Epithelial cell of prostate (primary cell): ENCODE measurements at regions not wholly inside any gene's neighbourhood (a gene's known extent, or its start where the extent isn't known, plus 50 kb on each side); places are given as distances from the start of the nearest gene placed in this dataset.

Experiments used
- DNase-seq: peaks from one replicate; pipeline ENCODE4 v3.0.0-alpha.2; 2011; ENCODE audit warnings: low read depth, low spot score
- H3K27ac ChIP-seq: fragments of 450-650 bp; 2 replicates; pipeline ENCODE4 v1.5.1; 2017; ENCODE audit warnings: mild to moderate bottlenecking

DNA sequence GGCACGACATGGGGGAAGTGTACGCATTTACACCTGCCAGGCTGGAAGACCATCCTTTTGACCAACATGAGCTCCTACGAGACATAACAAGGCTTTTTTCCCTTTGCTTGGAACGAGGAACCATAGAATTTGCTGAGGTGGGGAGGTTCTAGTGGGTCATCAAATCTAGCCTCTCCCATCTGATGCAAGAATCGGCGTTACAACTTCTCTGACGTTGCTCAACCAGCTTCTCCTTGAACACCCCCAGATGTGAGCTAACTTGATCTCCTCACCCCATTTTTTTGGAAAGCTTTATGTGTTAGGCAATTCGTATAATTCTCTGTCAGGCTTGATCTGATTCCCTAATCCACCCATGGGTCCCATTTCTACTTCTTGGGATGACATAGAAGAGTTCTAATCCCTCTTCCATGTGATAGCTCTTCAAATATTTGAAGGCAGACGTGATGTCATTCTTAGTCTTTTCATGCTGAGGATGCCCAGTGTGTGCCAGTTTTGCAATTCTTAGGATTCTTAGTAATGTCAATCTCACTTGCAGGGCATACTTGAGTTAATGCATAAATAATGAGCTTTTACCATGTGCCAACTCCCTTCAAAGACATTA lies 163.6 kb upstream of the PARP11 start:
- DNase-seq: no peak

DNA sequence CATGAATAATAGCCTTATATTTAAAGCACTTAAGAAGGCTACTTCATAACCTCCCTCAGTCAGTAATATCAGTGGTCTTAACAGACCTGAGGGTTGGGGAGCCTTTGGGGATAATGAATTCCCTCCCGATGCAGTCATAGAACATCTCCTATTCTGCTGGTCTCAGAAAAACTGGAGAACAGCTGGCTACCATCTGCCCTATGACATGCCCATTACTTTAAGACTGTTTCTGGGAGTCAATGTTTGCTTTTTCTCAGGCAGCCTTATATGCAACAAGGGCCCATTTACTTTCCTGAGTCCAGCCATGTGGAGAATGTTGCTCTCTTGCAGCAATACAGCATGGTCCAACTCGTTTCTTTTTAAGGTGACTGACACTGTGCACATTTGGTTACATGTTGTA lies 161.7 kb upstream of the PARP11 start:
- no peak overlapping the region for H3K27ac ChIP-seq
- no peak for DNase-seq

More for the DNA sequence above, 163.6 kb upstream of the PARP11 start:
- no peak overlapping the region for H3K27ac ChIP-seq

DNA sequence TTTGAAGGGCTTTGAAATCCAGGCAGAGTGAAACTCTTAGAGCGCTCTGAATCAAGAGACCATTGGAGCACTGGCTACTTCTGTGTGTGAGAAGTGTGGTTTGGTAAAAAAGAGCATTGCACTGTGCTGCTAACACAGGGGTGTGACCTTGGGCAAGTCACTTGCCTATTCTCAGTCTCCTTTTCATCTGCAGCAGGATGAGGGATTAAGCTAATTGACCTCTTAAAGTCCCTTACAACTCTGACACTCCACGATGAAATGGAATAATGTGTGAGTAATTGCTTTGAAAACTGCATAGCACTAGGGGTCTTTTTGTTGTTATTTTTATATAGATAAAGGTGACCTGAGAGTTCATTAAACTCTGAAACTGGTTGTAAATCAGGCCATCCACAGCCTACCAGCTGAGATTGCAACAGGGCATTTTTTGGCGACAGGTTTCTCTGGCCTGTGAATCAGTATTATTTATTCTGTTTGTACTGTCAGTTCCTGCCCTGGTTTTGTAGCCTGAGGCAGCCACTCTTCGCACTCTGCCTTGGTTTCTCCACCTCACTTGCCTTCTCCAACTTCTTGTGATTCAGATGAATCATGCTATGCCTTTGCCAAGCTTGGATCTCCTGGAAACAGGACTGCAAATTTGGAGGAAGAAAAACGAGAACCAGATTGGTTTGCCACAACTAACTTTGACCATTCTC lies 159.9 kb upstream of the PARP11 start:
- peak overlapping the region; percentile 94 for H3K27ac ChIP-seq
- peak; percentile 95 for DNase-seq

DNA sequence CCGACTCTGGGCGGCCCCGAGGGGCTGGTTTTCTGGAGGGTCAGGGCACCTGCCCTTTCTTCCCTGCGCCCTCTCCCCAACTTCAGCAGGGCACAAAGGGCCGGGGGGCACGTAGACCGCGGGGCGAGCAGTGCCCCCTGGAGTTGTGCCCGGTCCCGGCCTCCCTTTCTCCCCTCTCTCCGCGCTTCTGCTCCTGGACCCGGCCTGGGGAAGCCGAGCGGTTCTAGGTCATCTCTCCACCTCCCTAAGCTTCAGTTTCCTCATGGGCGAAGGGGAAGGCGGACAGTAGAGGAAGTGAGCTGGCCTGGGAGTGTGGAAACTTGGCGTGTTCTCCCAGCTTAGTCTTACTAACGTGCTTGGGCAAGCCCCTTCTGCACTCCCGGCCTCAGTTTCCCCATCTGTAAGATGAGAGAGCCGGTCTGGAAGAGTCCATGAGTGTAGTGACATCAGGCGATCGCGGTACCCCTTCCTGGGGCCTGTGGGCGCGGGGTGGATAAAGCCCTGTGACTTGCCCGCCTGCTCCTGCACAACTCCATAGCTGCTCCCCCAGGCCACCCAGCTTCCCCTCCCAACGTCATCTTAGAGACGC lies 158.6 kb upstream of the PARP11 start:
- H3K27ac ChIP-seq: peak overlapping the region; percentile 94
- peak; percentile 64 for DNase-seq

DNA sequence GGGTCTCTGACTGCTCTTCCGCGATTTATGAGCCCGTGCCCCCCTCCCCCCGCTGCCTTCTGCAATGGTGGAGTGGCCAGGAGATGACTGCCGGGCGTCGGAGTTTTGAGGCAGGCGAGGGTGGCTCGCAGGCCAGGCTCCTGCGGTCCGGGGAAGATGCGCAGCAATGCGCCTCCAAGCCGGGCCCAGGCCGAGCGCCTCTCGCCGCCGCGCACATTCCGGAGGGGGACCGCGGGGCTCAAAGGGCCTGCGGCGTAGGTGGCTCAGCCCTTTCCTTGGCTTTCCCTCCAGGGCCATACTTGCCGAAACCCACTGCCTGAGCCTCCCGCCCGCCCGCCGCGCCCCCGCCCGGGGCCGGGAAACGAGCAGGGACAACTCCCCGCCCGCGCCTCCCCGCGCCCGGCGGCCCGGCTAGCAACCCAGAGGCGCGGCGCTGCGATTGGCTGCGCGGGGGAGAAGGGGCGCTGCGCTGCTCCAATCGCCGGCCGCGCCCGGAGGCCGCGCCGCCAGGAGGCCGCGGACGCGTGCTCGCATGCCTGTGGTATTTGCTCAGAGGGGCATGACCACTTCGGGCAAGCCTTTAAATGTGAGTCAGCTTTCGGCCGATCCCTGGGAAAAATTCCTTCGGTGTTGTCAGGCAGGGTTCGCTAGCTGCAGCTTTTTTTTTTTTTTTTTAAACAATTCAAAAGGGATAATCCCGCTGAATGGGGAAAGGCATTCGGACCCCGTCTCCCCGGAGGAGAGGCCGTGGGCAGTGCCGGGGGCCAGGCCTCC lies 157.9 kb upstream of the PARP11 start:
- H3K27ac ChIP-seq: peak overlapping the region; percentile 94

DNA sequence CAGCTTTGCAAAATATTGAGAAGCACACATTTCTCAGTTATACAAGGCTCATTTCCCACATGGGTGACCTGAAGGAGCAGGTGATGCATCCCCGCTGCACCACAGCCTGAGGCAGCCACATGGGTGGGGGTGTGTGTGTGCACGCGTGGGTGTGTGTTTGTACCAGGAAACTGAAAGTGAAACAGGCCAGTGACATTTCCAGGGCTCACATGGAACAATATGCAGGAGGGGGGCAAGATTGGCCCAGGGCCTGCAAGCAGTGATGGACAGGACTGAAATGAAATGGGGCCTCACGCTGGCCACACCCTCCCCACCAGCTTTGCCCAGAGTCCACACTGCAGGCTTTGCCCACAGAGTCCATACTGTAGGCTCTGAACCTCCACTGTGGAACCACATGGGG lies 154.2 kb upstream of the PARP11 start:
- DNase-seq: no peak
- H3K27ac ChIP-seq: no peak overlapping the region

More for the DNA sequence above, 157.9 kb upstream of the PARP11 start:
- DNase-seq: peak; percentile 98

DNA sequence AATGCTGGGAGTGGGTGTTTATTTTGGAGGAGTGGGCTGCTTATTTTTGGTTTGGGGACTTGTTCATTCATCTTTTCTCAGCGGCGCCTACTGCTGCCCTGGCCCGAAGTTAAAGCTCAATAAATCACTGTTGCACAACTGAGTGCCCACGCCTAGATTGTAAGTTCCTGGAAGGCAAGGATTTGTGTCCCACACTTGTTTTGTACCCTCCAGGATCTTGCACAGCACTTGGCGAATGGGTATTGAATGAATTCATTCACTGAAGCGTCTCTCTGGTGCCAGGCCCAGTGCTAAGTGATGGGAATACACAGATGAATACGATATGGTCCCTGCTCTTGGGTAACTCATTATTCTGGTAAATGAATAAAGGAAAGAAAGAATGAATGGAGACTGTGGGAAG lies 153.3 kb upstream of the PARP11 start:
- no peak overlapping the region for H3K27ac ChIP-seq
- DNase-seq: no peak

DNA sequence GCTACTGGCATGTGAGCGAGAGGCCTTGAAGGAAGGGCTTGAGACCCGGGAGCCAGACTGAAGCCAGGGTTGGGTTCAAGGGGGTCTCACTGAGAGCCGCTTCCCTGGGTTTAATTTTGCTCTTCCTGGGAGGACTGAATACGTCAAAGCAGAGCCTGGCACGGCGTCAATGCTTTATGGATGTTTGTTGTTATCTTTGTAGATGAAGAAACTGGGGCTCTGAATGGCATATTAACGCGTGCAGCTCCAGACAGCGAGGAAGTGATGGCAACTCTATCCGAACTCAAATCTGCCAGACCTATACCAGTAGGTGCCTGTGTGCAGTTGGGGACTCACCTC lies 152.8 kb upstream of the PARP11 start:
- DNase-seq: no peak
- H3K27ac ChIP-seq: no peak overlapping the region

DNA sequence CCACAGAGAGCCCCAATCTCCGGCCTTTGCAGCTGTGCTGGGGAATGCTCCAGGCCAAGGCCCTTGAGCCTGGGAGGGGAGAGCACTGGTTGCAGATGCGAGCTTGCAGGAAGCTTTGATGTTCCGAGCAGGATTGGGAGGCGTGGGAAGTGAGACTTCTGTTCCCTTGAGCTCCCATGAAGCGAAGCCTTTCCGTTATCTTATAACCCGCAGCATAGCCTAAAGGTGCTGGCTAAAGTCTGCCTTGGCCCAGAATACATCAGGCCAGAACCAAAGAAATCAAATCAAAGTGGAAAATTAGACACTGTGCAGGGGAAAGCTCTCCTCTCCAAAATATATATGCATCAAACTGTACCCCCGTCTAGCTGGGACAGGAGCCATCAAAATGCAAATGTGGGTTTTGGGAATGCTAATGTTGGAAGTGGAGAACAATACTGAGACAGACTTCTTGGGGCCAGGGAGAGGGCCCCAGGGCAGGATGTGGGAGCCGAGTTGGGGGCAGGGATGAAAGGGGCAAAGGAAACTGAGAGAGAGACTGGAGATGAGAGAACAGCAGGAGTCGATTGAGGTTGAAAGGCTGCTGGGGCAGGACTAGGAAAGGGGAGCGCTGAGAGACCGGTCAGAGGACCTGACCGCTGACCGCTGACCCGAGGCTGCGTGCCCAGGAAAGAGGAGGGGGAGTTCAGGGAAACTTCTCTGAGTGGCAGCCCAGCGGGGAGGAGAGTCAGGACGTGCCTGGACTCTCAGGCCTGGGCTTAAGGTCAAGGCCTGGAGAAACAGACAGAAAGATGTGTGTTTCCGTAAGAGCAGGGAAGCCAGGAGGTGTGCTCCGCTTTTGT lies 152.2 kb upstream of the PARP11 start:
- no peak for DNase-seq
- no peak overlapping the region for H3K27ac ChIP-seq

DNA sequence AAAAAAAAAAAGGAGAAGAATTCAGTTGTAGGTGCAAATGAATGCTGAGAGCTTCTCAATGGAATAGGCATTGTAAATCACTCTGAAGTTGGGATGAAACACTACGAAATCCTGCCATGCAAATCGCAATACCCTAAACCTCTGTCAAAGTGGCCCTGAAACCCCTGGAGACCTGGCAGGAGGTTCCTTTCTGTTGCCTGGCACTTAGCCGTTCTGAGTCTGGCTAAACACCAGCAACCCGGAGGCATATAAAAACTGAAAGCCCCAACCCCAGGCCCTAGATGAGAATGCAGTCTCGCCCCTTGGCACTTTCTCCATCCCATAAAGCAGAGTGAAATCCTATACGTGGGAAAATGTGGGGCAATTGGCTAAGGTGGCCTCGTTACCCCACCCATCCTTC lies 151.5 kb upstream of the PARP11 start:
- no peak overlapping the region for H3K27ac ChIP-seq
- DNase-seq: no peak

DNA sequence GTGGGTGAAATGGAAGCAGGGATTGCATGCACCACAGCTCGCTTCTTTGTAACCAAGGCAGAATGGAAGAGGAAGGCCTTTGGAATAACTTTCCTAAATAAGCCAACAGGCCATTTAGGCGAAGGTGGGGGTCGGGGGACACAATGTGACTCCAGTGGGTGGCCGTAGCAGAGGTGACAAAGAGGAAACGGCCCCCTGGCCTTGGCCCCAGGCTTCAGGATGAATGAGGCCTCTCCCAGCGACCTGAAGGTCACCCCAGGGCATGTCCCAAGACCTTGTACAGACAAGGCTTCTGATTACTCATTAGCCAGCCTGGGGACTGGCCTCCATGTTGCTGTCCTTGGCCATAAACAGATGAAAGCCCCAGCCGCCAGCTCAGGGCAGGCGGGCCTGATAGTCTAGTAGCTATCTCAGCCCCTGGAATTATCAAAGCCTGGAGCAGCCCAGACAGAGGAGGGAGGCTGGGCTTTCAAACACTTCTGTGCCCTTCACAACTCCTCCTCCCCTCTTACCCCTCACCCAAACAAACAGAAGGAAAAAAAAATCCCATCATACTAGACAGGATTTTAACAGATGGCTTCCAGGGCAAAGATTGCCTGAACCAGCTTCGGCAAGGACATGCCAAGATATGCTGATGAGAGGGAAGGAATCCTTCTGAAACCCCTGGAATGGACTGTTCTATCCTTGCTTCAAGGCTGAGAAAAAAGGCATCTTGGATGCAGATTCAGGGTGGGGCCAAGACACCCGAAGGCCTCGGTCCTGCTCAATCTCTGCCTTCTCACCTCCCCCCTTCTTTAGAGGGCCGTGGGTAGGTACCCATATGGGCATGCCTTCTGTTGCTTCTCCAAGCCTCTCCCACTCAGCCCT lies 142.3 kb upstream of the PARP11 start:
- H3K27ac ChIP-seq: no peak overlapping the region
- no peak for DNase-seq

DNA sequence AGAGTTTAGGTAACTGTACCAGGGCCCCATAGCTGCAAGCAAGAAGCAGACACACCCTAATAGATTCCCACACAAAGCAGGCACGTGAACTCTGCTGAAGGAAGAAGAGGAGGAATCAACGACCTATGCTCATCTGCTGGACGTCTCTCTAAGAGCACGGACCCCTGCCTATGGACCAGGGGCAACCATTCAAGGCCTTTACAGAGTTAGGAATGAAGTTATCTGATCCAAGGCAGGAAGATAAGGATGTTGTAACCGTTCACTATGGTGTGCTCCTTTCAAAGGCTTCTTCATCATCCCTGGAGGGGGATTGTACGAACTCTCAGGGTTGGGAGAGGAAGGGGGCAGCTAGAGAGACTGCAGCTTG lies 141.6 kb upstream of the PARP11 start:
- no peak for DNase-seq
- no peak overlapping the region for H3K27ac ChIP-seq

DNA sequence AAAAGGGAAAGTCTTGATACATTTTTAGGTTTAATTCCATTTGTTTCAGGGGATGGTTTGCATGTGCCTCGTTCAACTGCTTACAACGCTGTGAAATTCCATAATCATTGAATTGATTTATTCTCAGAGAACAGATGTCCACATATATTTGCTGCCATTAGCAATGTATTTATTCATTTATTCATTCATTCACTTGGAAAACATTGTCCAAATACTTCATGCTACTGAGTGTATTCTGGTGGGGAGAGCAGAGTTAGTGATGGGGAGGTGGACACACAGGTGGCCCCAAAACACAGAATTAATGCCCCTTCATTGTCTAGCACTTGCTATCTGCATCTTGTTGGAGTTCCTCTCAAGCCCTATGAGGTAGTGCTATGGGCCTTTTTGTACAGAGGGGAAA lies 141.2 kb upstream of the PARP11 start:
- no peak for DNase-seq
- H3K27ac ChIP-seq: no peak overlapping the region

DNA sequence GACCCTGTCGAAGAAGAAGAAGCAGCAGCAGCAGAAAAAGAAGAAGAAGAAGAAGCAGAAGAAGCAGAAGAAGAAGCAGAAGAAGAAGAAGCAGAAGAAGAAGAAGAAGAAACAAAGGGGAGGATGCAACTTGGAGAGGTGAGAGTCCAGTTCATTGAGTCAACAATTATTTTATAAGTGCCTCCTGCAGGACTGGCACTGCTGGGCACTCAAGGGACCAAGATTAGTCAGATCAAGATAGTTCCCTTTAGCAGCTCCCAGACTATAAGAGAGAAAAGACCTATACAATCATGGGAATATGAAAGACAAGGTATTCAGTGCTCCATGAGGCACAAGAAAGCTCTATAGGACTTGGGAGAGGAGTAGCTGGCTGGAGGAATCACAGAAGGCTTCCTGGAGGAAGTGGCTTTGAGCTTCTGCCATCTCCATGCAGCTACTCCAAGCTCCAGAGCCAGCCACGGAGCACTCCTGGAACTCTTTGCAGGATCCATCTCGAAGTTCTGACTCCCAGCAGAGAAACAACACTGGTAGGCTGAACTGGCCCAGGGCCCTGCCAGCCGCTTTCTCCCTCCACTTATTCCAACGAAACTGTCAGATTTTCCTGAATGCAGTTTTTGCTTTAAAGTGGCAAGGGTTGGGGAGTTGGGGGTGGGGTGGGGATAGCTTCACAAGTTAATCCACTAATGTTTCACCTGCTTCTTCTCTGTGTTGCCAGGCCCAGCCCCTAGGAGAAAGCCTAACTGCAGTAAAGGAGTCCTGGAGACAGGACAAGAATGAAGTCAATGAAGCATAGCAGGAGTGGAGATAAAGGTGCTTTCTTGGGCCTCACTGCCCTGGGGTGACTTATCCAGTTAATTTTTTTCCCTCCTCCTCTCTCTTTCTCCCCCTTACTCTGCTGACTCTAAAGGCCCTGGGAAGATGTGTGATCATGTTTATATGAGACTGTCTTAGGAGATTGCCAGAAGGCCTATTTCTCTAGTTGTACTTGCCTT lies 140.1 kb upstream of the PARP11 start:
- no peak overlapping the region for H3K27ac ChIP-seq
- no peak for DNase-seq

DNA sequence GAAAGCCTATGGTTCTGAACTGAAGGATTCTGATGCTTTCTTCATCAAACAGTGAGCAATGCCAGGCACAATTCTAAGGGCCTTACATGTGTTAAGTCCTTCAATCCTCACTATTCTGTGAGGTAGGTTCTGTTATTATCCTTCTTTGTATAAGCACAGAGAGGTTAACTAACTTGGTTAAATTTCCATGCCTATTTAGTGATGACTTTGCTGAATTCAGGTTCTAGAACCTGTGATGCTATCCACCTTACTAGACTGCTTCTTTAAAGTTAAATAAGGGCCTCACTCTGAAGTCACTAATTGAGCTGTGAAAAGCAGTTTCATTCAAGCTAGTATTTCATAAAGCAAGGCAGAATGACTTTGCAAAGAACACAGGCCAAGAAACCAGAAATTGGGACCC lies 138.9 kb upstream of the PARP11 start:
- DNase-seq: no peak
- H3K27ac ChIP-seq: peak overlapping the region; percentile 63

DNA sequence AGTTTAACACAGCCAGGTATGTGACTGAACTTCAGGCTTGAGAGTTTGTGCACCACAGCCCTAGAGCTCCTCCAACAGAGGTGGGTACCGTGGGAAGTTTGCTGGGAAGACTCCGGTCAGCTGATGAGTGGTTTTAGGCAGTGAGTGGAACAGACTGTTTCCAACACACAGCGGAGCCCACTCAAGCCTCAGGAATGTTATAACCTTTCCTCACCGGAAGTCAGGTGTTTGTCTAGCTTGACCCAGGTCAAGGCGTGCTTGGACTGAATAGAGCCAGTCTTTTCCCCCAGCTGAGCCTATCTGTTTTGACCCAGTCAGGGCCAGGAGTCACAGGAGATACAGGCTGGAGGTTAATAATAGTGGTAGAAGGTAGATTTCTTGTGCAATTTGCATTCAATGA lies 138.4 kb upstream of the PARP11 start:
- DNase-seq: peak; percentile 78
- H3K27ac ChIP-seq: peak overlapping the region; percentile 63

DNA sequence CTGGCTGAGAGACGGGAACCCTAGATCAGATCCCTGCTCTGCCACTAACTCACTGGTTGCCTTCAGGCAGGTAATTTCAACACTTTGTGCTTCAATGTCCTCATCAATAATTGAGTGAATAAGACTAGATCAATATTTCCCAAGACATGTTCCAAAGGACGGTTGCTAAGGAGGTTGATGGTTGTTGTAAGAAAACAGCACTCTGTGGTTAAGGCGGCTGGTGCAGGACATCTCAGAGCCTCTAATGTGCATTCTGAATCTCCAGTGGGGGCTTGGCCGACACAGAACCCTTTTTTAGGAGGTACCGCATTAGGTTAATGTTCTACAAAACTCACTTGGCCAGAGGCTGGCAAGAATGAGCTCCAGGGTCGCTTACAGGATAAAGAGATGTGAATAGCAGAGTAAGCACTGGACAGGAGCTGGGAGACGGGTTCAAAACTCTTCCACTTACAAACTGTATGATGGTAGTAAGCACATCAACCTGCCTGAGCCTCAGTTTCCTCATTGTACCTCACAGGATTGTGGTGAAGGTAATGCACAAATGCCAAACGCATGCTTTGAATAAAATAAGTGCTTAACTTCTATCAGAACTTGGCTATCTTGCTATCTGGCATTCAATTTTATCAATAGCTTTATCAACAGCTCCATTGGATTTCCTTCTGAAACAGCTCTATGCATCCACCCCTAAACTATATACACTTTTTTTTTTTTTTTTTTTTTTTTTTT lies 136.9 kb upstream of the PARP11 start:
- no peak for DNase-seq
- no peak overlapping the region for H3K27ac ChIP-seq

DNA sequence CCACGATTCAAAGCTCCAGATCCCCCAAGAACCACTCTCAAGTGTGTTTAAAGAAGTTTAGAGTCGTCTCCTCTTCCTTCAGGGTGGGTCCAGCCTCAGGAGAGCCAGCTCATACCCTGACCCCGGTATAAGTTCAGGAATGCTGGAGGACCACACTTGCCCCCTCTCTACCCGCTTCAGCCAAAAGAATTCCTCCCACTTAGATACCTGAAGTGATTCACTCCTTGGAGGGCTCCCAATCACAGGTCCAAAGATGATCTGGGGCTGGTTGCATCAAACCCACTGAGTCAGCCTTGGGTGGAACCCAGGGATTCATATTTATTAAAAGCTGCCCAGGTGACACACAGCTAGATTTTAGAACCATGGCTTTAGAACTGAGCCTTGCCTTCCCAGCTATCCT lies 133.5 kb upstream of the PARP11 start:
- H3K27ac ChIP-seq: peak overlapping the region; percentile 61
- peak; percentile 85 for DNase-seq
